Gastroesophageal sphincter (tissue), 4 donors: ENCODE measurements at regions not wholly inside any gene's neighbourhood (a gene's known extent, or its start where the extent isn't known, plus 50 kb on each side); places are given as distances from the start of the nearest gene placed in this dataset.

Source experiments
- ATAC-seq: fragments of 150-250 bp; one replicate; pipeline ENCODE4 v1.9.1; 2016; ENCODE audit warnings: mild to moderate bottlenecking, moderate library complexity
- H3K27ac ChIP-seq, 4 donors: fragments of 200-600 bp; sonication (generic) in 3 of 4; 1 replicate in 3 of 4; 2 replicates in 1 of 4; pipeline ENCODE4 v1.5.1; 2016 to 2019
- H3K27me3 ChIP-seq: fragments of 200-600 bp; sonication (generic); one replicate; pipeline ENCODE4 v1.5.1; 2019
- H3K36me3 ChIP-seq, 2 donors: fragments of 200-600 bp; sonication (generic); one replicate each; pipeline ENCODE4 v1.5.1; 2019; ENCODE audit warnings: control low read depth in 1 of 2
- H3K4me1 ChIP-seq, 3 donors: fragments of 200-600 bp; sonication (generic); 1 replicate in 2 of 3; 2 replicates in 1 of 3; pipeline ENCODE4 v1.5.1; 2016 to 2019; ENCODE audit warnings: control low read depth in 2 of 3
- H3K4me3 ChIP-seq, 2 donors: fragments of 200-600 bp; sonication (generic); one replicate each; pipeline ENCODE4 v1.5.1; 2019; ENCODE audit warnings: mild to moderate bottlenecking in 1 of 2, moderate library complexity in 1 of 2
- H3K9me3 ChIP-seq, 3 donors: fragments of 200-600 bp; sonication (generic); one replicate each; pipeline ENCODE4 v1.5.1; 2017 to 2019; ENCODE audit warnings: control low read depth in 2 of 3
- CTCF ChIP-seq, 4 experiments: fragments of 200-600 bp in 2 of 4; fragments of 450-650 bp in 2 of 4; sonication (generic) in 1 of 4; IDR thresholded peaks; one replicate each; pipeline ENCODE4 v1.5.1; 2017 to 2019; ENCODE audit warnings: antibody characterized with exemption in 4 of 4, mild to moderate bottlenecking in 2 of 4, moderate library complexity in 2 of 4
- EP300 ChIP-seq: sonication (generic); formaldehyde crosslinking; IDR thresholded peaks from one replicate; pipeline ENCODE4 v1.6.1; 2017; ENCODE audit warnings: antibody characterized with exemption, mild to moderate bottlenecking
- POLR2A ChIP-seq, 2 donors: fragments of 450-650 bp; IDR thresholded peaks; one replicate each; pipeline ENCODE4 v1.6.1; 2017; ENCODE audit warnings: antibody characterized with exemption in 2 of 2, mild to moderate bottlenecking in 2 of 2, moderate library complexity in 1 of 2
- POLR2AphosphoS5 ChIP-seq: sonication (generic); formaldehyde crosslinking; IDR thresholded peaks from one replicate; pipeline ENCODE4 v1.6.1; 2017; ENCODE audit warnings: antibody characterized with exemption
- WGBS, 2 donors: methylation state at CpG; one replicate each; pipeline ENCODE4 v1.1.5; 2018; ENCODE audit warnings: low coverage in 1 of 2; 5-methylcytosine and 5-hydroxymethylcytosine counted together

GRCh38 chr5:23014825-23015224 is 161.7 kb upstream of the CDH12 start:
- WGBS, 2 donors, result 58 to 90% methylated on average over 4 of the region's 4 CpGs

DNA sequence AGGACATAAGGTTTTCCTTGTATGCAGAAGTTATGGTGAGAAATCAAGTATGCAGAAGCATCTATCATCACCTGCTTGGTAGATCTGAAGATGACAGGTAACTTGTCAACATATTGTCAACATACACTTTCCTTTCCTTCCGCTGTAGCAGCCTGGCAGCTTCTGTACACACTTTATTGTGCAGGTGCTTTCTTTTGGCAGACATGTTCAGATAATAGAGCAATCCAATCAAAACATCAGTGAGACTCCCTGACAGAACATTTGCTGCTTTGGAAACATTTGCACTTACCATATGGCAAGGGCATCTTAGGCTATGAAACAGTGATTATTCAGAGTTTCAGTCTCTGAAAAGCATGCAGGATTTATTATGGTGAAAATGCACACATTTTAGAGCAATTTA is 161.1 kb upstream of the CDH12 start:
- 10 to 73% methylated on average over 1 of the region's 1 CpG for WGBS, 2 donors
- no peak overlapping the region for H3K4me3 ChIP-seq
- H3K27ac ChIP-seq, result no peak overlapping the region
- no peak for TF ChIP-seq EP300
- no peak for TF ChIP-seq POLR2A (IDR thresholded peaks at IDR 0.05)
- TF ChIP-seq POLR2AphosphoS5, result no peak
- no peak for TF ChIP-seq CTCF (IDR thresholded peaks at IDR 0.05)
- no peaks in the 10 kb centered on the region for H3K9me3 ChIP-seq
- H3K4me1 ChIP-seq, result no peaks in the 10 kb centered on the region
- H3K27me3 ChIP-seq, result no peaks in the 10 kb centered on the region
- ATAC-seq, result no peak
- no peaks in the 10 kb centered on the region for H3K36me3 ChIP-seq

More at GRCh38 chr5:23014825-23015224, 161.7 kb upstream of the CDH12 start:
- Histone ChIP-seq H3K27ac (no peak overlapping the region), H3K4me3 (no peak overlapping the region), H3K4me1 (no peaks in the 10 kb centered on the region), H3K27me3 (no peaks in the 10 kb centered on the region), H3K9me3 (no peaks in the 10 kb centered on the region), H3K36me3 (no peaks in the 10 kb centered on the region)
- ATAC-seq, result no peak
- no peak for TF ChIP-seq POLR2A (IDR thresholded peaks at IDR 0.05)
- TF ChIP-seq EP300, result no peak
- TF ChIP-seq POLR2AphosphoS5, result no peak
- no peak for TF ChIP-seq CTCF (IDR thresholded peaks at IDR 0.05)

DNA sequence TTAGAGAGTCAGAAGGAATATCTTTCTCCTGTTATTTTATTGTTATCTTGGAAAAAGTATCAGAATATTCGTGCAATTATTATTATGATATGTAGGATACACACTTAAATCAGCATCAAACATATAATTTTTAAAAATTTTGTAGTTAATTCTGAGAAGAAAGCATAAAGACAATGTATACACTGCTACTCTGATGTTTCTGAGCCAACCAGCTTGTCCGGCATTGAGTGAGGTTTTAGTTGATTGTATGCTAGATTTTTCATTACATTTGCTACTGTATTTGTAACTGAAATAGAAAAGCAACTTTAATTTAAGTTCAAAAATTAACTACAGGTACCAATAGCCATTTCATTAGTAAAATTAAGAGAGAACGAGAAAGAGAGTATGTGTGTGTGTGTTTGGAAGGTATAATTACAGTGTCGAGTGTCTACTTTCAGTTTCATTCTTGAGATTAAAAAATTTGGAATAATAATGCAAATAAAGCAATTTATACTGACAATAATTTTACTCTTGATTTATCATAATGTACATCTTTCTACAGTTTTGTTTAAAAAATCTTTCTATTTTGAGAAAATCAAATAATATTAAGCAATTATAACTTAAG is 160.4 kb upstream of the CDH12 start:
- H3K4me3 ChIP-seq, result peak overlapping the region; percentile 17 to 26
- 36 to 61% methylated on average over 4 of the region's 4 CpGs for WGBS, 2 donors
- no peak overlapping the region for H3K27ac ChIP-seq
- H3K9me3 ChIP-seq, result no peaks in the 10 kb centered on the region
- no peaks in the 10 kb centered on the region for H3K36me3 ChIP-seq
- no peaks in the 10 kb centered on the region for H3K4me1 ChIP-seq
- no peak for TF ChIP-seq POLR2AphosphoS5
- TF ChIP-seq CTCF (IDR thresholded peaks at IDR 0.05), result no peak
- no peak for TF ChIP-seq EP300
- no peak for TF ChIP-seq POLR2A (IDR thresholded peaks at IDR 0.05)
- no peaks in the 10 kb centered on the region for H3K27me3 ChIP-seq
- no peak for ATAC-seq

DNA sequence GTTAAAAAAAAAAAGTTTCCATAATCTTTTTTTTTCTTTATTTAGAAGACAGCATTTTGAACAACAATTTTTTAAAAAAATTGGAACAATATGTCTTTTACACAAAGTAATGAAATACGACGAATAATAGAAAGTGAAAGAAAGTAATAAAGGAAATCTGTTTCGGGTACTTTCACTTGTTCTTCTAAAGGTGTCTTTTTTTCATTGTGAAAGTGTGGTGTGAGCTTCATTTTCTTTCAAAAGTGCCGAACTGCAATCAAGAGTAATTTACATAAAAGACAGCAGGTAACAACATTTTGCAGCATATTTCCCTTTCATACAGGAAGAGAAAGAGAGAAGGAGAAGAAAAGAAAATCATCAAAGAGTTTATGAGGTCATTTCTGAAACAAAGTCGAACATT is 159.7 kb upstream of the CDH12 start:
- TF ChIP-seq POLR2AphosphoS5 (no peak), CTCF (IDR thresholded peaks at IDR 0.05) (no peak), EP300 (no peak), POLR2A (IDR thresholded peaks at IDR 0.05) (no peak)
- Histone ChIP-seq H3K36me3 (no peaks in the 10 kb centered on the region), H3K27me3 (no peaks in the 10 kb centered on the region), H3K27ac (no peak overlapping the region), H3K4me3 (peak overlapping the region; percentile 12 to 26), H3K4me1 (no peaks in the 10 kb centered on the region), H3K9me3 (no peaks in the 10 kb centered on the region)
- no peak for ATAC-seq
- WGBS, 2 donors, result 42 to 56% methylated on average over 5 of the region's 5 CpGs

GRCh38 chr5:23007762-23008161 is 154.6 kb upstream of the CDH12 start:
- 17 to 47% methylated on average over 1 of the region's 1 CpG for WGBS, 2 donors
- TF ChIP-seq POLR2AphosphoS5 (no peak), POLR2A (IDR thresholded peaks at IDR 0.05) (no peak), CTCF (IDR thresholded peaks at IDR 0.05) (no peak), EP300 (no peak)
- no peak for ATAC-seq
- Histone ChIP-seq H3K36me3 (no peaks in the 10 kb centered on the region), H3K27me3 (no peaks in the 10 kb centered on the region), H3K27ac (no peak overlapping the region), H3K9me3 (no peaks in the 10 kb centered on the region), H3K4me1 (no peaks in the 10 kb centered on the region), H3K4me3 (no peak overlapping the region)
